T1000 (cell line): ENCODE measurements at regions not wholly inside any gene's neighbourhood (a gene's known extent, or its start where the extent isn't known, plus 50 kb on each side); places are given as distances from the start of the nearest gene placed in this dataset.
"Not testable (repeated sequence)": the region's sequence is repeated elsewhere in the genome, so short reads cannot be mapped to it uniquely, and the experiment has no call there.

Experiments used
- DNase-seq: peaks from one replicate; lab custom pipeline; 2025; ENCODE audit warnings: mixed read lengths; lab: John Stamatoyannopoulos, UW

DNA sequence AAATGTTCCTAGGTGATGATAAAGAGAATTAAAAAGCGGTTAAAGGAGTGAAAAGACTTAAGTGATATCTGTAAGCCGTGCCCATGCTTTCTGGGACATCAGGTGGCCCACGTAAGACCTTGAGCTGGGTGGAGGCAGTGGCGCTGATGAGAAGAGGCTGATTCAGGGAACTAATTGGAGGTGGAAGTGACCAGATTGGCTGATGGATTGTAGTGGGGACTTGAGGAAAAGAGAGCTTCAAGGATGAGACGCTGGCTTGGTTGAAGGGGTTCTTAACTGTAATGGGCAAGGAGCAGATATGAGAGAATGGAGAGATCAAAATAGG lies 69.1 kb upstream of the EP300 start:
- no peak for DNase-seq

- peak; percentile 17 for DNase-seq
Observed at GRCh38 chr22:41028841-41029240, 63.6 kb upstream of the EP300 start.

- peak; percentile 19 for DNase-seq
Observed at GRCh38 chr22:41030891-41031290, 61.5 kb upstream of the EP300 start.

DNA sequence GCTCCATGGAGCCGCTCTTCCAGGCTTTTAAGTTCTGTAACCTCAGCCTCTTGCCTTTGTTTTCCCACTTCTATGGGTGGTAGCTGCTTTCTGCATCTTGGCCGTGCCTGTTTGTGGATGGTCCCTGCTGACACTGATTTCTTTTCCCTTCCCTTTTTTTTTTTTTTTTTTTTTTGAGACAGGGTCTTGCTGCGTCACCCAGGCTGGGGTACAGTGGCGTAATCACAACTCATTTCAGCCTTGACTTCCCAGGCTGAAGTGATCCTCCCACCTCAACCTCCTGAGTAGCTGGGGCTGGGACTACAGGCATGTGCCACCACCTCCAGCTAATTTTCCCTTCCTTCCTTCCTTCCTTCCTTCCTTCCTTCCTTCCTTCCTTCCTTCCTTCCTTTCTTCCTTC lies 57.7 kb upstream of the EP300 start:
- DNase-seq, result no peak

DNA sequence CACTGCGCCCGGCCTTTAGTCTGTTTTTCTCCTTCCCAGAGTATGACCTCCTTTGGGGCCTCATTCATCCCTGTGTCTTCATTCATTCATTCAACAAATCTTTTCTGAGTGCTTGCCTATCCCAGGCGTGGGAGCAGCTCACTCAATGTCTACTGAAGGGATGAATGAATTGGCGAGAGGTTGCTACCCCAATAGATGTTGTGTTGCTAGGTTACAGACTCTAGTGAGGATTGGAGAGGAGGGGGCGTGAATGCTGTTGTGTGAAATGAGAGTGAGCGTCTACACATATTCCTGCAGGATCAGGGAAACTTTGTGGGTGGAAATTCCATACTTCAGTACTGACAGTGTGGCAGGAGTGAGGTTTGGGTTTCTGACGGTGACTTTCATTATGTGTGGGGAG lies 55.5 kb upstream of the EP300 start:
- DNase-seq, result no peak

DNA sequence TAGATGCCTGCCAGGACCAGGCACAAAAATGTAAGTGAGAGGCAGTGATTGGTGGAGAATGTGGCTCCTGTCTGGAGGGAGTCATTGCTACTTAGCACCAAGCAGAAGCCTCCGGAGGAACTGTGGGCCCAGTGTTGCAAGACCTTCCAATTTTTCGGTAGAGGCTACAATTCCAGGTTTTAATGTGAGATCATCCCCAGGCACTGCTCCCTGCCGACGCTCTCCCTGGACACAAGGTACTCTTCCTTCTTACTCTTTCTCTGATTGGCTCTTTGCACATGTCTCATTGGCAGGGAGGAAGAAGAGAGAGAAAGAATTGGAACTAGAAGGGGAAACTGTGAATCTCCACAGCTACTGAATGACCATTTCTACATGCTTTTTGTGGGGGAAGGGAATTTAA lies 53.7 kb upstream of the EP300 start:
- no peak for DNase-seq

- not testable (repeated sequence) for DNase-seq
Observed at GRCh38 chr22:41039641-41040040, 52.8 kb upstream of the EP300 start.

DNA sequence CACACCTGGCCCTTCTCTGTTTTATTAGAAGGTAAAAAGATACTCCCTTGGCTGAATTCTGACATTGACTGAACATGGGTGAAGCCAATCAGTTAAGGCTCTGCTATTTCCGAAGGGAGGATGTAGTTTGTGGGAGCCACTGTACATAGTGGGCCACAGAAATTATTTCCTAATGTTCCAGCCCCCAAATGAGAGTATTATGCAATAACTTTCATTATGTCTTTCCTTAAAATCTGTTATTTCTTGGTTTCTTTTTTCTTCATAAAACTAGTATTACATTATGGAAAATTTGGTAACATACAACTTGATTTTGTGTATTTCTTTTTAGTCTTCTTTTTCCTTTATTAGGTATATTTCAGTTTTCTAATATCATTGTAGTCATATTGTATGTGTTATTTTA lies 51.9 kb upstream of the EP300 start:
- DNase-seq, result no peak

- no peak for DNase-seq
Observed at GRCh38 chr22:41041532-41041931, 50.9 kb upstream of the EP300 start.
